Muscle layer of colon (tissue), 2 donors: ENCODE measurements at regions not wholly inside any gene's neighbourhood (a gene's known extent, or its start where the extent isn't known, plus 50 kb on each side); places are given as distances from the start of the nearest gene placed in this dataset.
"Not testable (repeated sequence)": the region's sequence is repeated elsewhere in the genome, so short reads cannot be mapped to it uniquely, and the experiment has no call there.

Experiments
- H3K27ac ChIP-seq: one replicate; pipeline ENCODE4 v1.7.0; 2013; ENCODE audit warnings: low read depth, mild to moderate bottlenecking, low read length, moderate library complexity
- H3K27me3 ChIP-seq, 2 donors: one replicate each; pipeline ENCODE4 v1.7.0; 2013; ENCODE audit warnings: low read length in 2 of 2, mild to moderate bottlenecking in 2 of 2; ENCODE audit not compliant: insufficient read depth in 2 of 2, control insufficient read depth in 1 of 2
- H3K36me3 ChIP-seq: one replicate; pipeline ENCODE4 v1.7.0; 2013; ENCODE audit warnings: mild to moderate bottlenecking, low read length; ENCODE audit not compliant: insufficient read depth
- H3K4me1 ChIP-seq: one replicate; pipeline ENCODE4 v1.7.0; 2013; ENCODE audit warnings: mild to moderate bottlenecking, low read length; ENCODE audit not compliant: insufficient read depth
- H3K4me3 ChIP-seq, 2 donors: one replicate each; pipeline ENCODE4 v1.7.0; 2013; ENCODE audit warnings: low read length in 2 of 2, low read depth in 1 of 2, mild to moderate bottlenecking in 1 of 2, moderate library complexity in 1 of 2
- H3K9ac ChIP-seq: one replicate; pipeline ENCODE4 v1.7.0; 2013; ENCODE audit warnings: low read length
- H3K9me3 ChIP-seq: one replicate; pipeline ENCODE4 v1.7.0; 2013; ENCODE audit warnings: mild to moderate bottlenecking, low read length
- donor health status: abdominal sarcoma.
- donor health status: Adenocarcinoma of cecum.

GRCh38 chr9:29556746-29557145 is 1983.5 kb upstream of the C9orf72 start:
- H3K27me3 ChIP-seq = no peaks in the 10 kb centered on the region
- no peaks in the 10 kb centered on the region for H3K36me3 ChIP-seq
- no peaks in the 10 kb centered on the region for H3K9me3 ChIP-seq
- H3K9ac ChIP-seq = no peak overlapping the region
- no peak overlapping the region for H3K27ac ChIP-seq
- H3K4me1 ChIP-seq = no peaks in the 10 kb centered on the region
- no peak overlapping the region for H3K4me3 ChIP-seq

- no peaks in the 10 kb centered on the region for H3K4me1 ChIP-seq
- no peaks in the 10 kb centered on the region for H3K27me3 ChIP-seq
- H3K36me3 ChIP-seq = no peaks in the 10 kb centered on the region
- H3K9me3 ChIP-seq = no peaks in the 10 kb centered on the region
- no peak overlapping the region for H3K27ac ChIP-seq
- no peak overlapping the region for H3K9ac ChIP-seq
- H3K4me3 ChIP-seq = no peak overlapping the region
Observed at GRCh38 chr9:29564564-29564963, 1991.3 kb upstream of the C9orf72 start.

GRCh38 chr9:29575219-29575618 is 2001.9 kb upstream of the C9orf72 start:
- H3K27me3 ChIP-seq = no peaks in the 10 kb centered on the region
- no peaks in the 10 kb centered on the region for H3K9me3 ChIP-seq
- no peaks in the 10 kb centered on the region for H3K36me3 ChIP-seq
- H3K27ac ChIP-seq = no peak overlapping the region
- no peak overlapping the region for H3K4me3 ChIP-seq
- no peak overlapping the region for H3K9ac ChIP-seq
- H3K4me1 ChIP-seq = no peaks in the 10 kb centered on the region

- H3K9ac ChIP-seq = no peak overlapping the region
- no peak overlapping the region for H3K27ac ChIP-seq
- H3K9me3 ChIP-seq = no peaks in the 10 kb centered on the region
- no peak overlapping the region for H3K4me3 ChIP-seq
- H3K4me1 ChIP-seq = no peaks in the 10 kb centered on the region
- H3K36me3 ChIP-seq = no peaks in the 10 kb centered on the region
- no peaks in the 10 kb centered on the region for H3K27me3 ChIP-seq
Observed at GRCh38 chr9:29588361-29588760, 2015.1 kb upstream of the C9orf72 start.

GRCh38 chr9:29609282-29609681 is 2036.0 kb upstream of the C9orf72 start:
- no peaks in the 10 kb centered on the region for H3K27me3 ChIP-seq
- H3K9ac ChIP-seq = no peak overlapping the region
- no peak overlapping the region for H3K27ac ChIP-seq
- H3K36me3 ChIP-seq = no peaks in the 10 kb centered on the region
- no peaks in the 10 kb centered on the region for H3K9me3 ChIP-seq
- H3K4me1 ChIP-seq = no peaks in the 10 kb centered on the region
- H3K4me3 ChIP-seq = no peak overlapping the region

- Histone ChIP-seq H3K9me3 (no peaks in the 10 kb centered on the region), H3K36me3 (no peaks in the 10 kb centered on the region), H3K27me3 (no peaks in the 10 kb centered on the region), H3K27ac (no peak overlapping the region), H3K4me1 (no peaks in the 10 kb centered on the region), H3K4me3 (no peak overlapping the region), H3K9ac (no peak overlapping the region)
Observed at GRCh38 chr9:29613773-29614172, 2040.5 kb upstream of the C9orf72 start.

- Histone ChIP-seq H3K4me3 (no peak overlapping the region), H3K4me1 (no peaks in the 10 kb centered on the region), H3K27me3 (no peaks in the 10 kb centered on the region), H3K36me3 (no peaks in the 10 kb centered on the region), H3K9ac (no peak overlapping the region), H3K9me3 (no peaks in the 10 kb centered on the region), H3K27ac (no peak overlapping the region)
Observed at GRCh38 chr9:29616844-29617243, 2043.6 kb upstream of the C9orf72 start.

- no peak overlapping the region for H3K27ac ChIP-seq
- no peaks in the 10 kb centered on the region for H3K4me1 ChIP-seq
- H3K9me3 ChIP-seq = no peaks in the 10 kb centered on the region
- H3K36me3 ChIP-seq = no peaks in the 10 kb centered on the region
- H3K27me3 ChIP-seq = no peaks in the 10 kb centered on the region
- H3K9ac ChIP-seq = no peak overlapping the region
- no peak overlapping the region for H3K4me3 ChIP-seq
Observed at GRCh38 chr9:29625292-29625731, 2052.0 kb upstream of the C9orf72 start.

GRCh38 chr9:29625931-29626330 is 2052.7 kb upstream of the C9orf72 start:
- Histone ChIP-seq H3K27ac (no peak overlapping the region), H3K4me1 (no peaks in the 10 kb centered on the region), H3K27me3 (no peaks in the 10 kb centered on the region), H3K9me3 (no peaks in the 10 kb centered on the region), H3K4me3 (no peak overlapping the region), H3K9ac (no peak overlapping the region), H3K36me3 (no peaks in the 10 kb centered on the region)

- not testable (repeated sequence) for H3K4me1 ChIP-seq, H3K9ac ChIP-seq, H3K27ac ChIP-seq, H3K4me3 ChIP-seq, H3K9me3 ChIP-seq, H3K36me3 ChIP-seq, H3K27me3 ChIP-seq
Observed at GRCh38 chr9:29628856-29629255, 2055.6 kb upstream of the C9orf72 start.

GRCh38 chr9:29637471-29638237 is 2064.4 kb upstream of the C9orf72 start:
- Histone ChIP-seq H3K4me3 (no peak overlapping the region), H3K36me3 (no peaks in the 10 kb centered on the region), H3K27ac (no peak overlapping the region), H3K9ac (no peak overlapping the region), H3K27me3 (no peaks in the 10 kb centered on the region), H3K9me3 (no peaks in the 10 kb centered on the region), H3K4me1 (no peaks in the 10 kb centered on the region)

GRCh38 chr9:29640507-29640906 is 2067.2 kb upstream of the C9orf72 start:
- Histone ChIP-seq H3K4me1 (no peaks in the 10 kb centered on the region), H3K27ac (no peak overlapping the region), H3K27me3 (no peaks in the 10 kb centered on the region), H3K9ac (no peak overlapping the region), H3K36me3 (no peaks in the 10 kb centered on the region), H3K9me3 (no peaks in the 10 kb centered on the region), H3K4me3 (no peak overlapping the region)
